A549 (cell line): ENCODE measurements at regions not wholly inside any gene's neighbourhood (a gene's known extent, or its start where the extent isn't known, plus 50 kb on each side); places are given as distances from the start of the nearest gene placed in this dataset.

Source experiments
- BHLHE40 ChIP-seq: IDR thresholded peaks from 2 replicates; pipeline ENCODE4 v1.6.1; 2012; ENCODE audit warnings: low read depth, low read length, inconsistent platforms
- EP300 ChIP-seq, 2 experiments: fragments of >200 bp; sonication (Bioruptor Twin); formaldehyde crosslinking; IDR thresholded peaks; 2 replicates in 1 of 2; 3 replicates in 1 of 2; pipeline ENCODE4 v1.6.1; 2016 to 2017
- HOXB5 ChIP-seq: fragments of 250-450 bp; sonication (Bioruptor Pico); IDR thresholded peaks from 2 replicates; pipeline ENCODE4 v1.5.0; 2020; ENCODE audit warnings: mild to moderate bottlenecking, moderate library complexity
- MAZ ChIP-seq: fragments of 150-350 bp; IDR thresholded peaks from 2 replicates; pipeline ENCODE4 v1.6.1; 2014; ENCODE audit warnings: antibody characterized with exemption, low read depth, low read length, borderline replicate concordance
- MYC ChIP-seq: IDR thresholded peaks from 2 replicates; pipeline ENCODE4 v1.6.1; 2012; ENCODE audit warnings: mild to moderate bottlenecking, inconsistent platforms, low read length, improper control_type of control experiment, borderline replicate concordance
- POLR2A ChIP-seq: IDR thresholded peaks from 2 replicates; pipeline ENCODE4 v1.6.1; 2012; ENCODE audit warnings: mild to moderate bottlenecking, low read length
- RCOR1 ChIP-seq: fragments of 150-350 bp; IDR thresholded peaks from 2 replicates; pipeline ENCODE4 v1.6.1; 2014; ENCODE audit warnings: antibody characterized with exemption, low read length, low read depth
- RFX5 ChIP-seq: fragments of 450-650 bp; IDR thresholded peaks from 2 replicates; pipeline ENCODE4 v1.7.1; 2014; ENCODE audit warnings: antibody characterized with exemption, mild to moderate bottlenecking, moderate library complexity
- TF ChIP-seq, protein P1 (sequence below): fragments of >200 bp; sonication (Bioruptor Twin); formaldehyde crosslinking; IDR thresholded peaks from 3 replicates; pipeline ENCODE4 v1.5.1; 2016
- TF ChIP-seq, protein P2 (sequence below): fragments of 250-450 bp; sonication (Bioruptor Pico); IDR thresholded peaks from 2 replicates; pipeline ENCODE4 v1.5.0; 2020; ENCODE audit warnings: low read depth, mild to moderate bottlenecking, moderate library complexity

DNA sequence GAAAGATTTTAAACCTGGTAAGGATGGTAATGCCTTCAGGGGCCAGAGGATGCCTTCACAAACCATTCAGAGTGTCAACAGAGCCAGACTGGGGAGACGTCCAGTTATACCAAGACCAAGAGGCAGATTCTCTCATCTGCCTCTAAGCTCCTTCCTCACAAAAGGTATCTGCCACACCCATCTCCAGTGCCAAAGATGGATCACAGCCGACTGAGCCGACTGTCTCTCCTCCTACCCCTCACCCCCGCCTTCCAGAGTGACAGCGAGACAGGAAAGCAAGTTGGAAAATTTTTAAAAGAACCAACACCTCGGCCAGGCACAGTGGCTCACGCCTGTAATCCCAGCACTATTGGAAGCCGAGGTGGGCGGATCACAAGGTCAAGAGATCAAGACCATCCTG, 79.1 kb upstream of the AKIP1 start:
- TF ChIP-seq, protein P1, sequence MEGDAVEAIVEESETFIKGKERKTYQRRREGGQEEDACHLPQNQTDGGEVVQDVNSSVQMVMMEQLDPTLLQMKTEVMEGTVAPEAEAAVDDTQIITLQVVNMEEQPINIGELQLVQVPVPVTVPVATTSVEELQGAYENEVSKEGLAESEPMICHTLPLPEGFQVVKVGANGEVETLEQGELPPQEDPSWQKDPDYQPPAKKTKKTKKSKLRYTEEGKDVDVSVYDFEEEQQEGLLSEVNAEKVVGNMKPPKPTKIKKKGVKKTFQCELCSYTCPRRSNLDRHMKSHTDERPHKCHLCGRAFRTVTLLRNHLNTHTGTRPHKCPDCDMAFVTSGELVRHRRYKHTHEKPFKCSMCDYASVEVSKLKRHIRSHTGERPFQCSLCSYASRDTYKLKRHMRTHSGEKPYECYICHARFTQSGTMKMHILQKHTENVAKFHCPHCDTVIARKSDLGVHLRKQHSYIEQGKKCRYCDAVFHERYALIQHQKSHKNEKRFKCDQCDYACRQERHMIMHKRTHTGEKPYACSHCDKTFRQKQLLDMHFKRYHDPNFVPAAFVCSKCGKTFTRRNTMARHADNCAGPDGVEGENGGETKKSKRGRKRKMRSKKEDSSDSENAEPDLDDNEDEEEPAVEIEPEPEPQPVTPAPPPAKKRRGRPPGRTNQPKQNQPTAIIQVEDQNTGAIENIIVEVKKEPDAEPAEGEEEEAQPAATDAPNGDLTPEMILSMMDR: no peak
- TF ChIP-seq MAZ (no peak), POLR2A (no peak), BHLHE40 (no peak), EP300 (IDR thresholded peaks at IDR 0.05) (no peak), RCOR1 (no peak), RFX5 (no peak), HOXB5 (no peak), MYC (no peak)
- TF ChIP-seq, protein P2, sequence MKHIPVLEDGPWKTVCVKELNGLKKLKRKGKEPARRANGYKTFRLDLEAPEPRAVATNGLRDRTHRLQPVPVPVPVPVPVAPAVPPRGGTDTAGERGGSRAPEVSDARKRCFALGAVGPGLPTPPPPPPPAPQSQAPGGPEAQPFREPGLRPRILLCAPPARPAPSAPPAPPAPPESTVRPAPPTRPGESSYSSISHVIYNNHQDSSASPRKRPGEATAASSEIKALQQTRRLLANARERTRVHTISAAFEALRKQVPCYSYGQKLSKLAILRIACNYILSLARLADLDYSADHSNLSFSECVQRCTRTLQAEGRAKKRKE: no peak
